H9 (cell line): ENCODE measurements at regions not wholly inside any gene's neighbourhood (a gene's known extent, or its start where the extent isn't known, plus 50 kb on each side); places are given as distances from the start of the nearest gene placed in this dataset.
A peak's percentile ranks its signal among the peaks of the same experiment; 100 is the strongest.

ENCODE experiments used
- DNase-seq: peaks from one replicate; pipeline ENCODE4 v3.0.0-alpha.2; 2017
- H2AFZ ChIP-seq: one replicate; pipeline ENCODE4 v1.6.1; 2013; ENCODE audit warnings: mild to moderate bottlenecking, low read length, control low read depth, moderate library complexity
- H2AK5ac ChIP-seq: 2 replicates; pipeline ENCODE4 v1.6.1; 2013; ENCODE audit warnings: low read length, control low read depth, mixed read lengths; ENCODE audit not compliant: insufficient read length
- H2BK120ac ChIP-seq: one replicate; pipeline ENCODE4 v1.6.1; 2013; ENCODE audit warnings: low read depth, mild to moderate bottlenecking, low read length, control low read depth, inconsistent platforms; ENCODE audit not compliant: poor library complexity, severe bottlenecking
- H2BK12ac ChIP-seq: 2 replicates; pipeline ENCODE4 v1.6.1; 2013; ENCODE audit warnings: low read length, control low read depth, mixed read lengths, low read depth; ENCODE audit not compliant: insufficient read length
- H2BK15ac ChIP-seq: 2 replicates; pipeline ENCODE4 v1.6.1; 2013; ENCODE audit warnings: low read depth, low read length, control low read depth
- H2BK20ac ChIP-seq: one replicate; pipeline ENCODE4 v1.6.1; 2013; ENCODE audit warnings: low read depth, mild to moderate bottlenecking, low read length, control low read depth, inconsistent platforms; ENCODE audit not compliant: poor library complexity, severe bottlenecking
- H2BK5ac ChIP-seq: 2 replicates; pipeline ENCODE4 v1.6.1; 2013; ENCODE audit warnings: low read length, control low read depth, mixed read lengths; ENCODE audit not compliant: insufficient read length
- H3K14ac ChIP-seq: 2 replicates; pipeline ENCODE4 v1.6.1; 2013; ENCODE audit warnings: low read length, control low read depth; ENCODE audit not compliant: insufficient read depth
- H3K18ac ChIP-seq: 2 replicates; pipeline ENCODE4 v1.6.1; 2013; ENCODE audit warnings: low read depth, mild to moderate bottlenecking, mixed read lengths, low read length, control low read depth; ENCODE audit not compliant: insufficient read length
- H3K23ac ChIP-seq: 2 replicates; pipeline ENCODE4 v1.6.1; 2013; ENCODE audit warnings: low read length, control low read depth, mixed read lengths, low read depth; ENCODE audit not compliant: insufficient read length
- H3K23me2 ChIP-seq: 2 replicates; pipeline ENCODE4 v1.6.1; 2013; ENCODE audit warnings: low read depth, mild to moderate bottlenecking, mixed read lengths, low read length, control low read depth; ENCODE audit not compliant: insufficient read length, poor library complexity, severe bottlenecking
- H3K27ac ChIP-seq: 2 replicates; pipeline ENCODE4 v1.5.1; 2013; ENCODE audit warnings: low read length, control low read depth, mixed read lengths, low read depth; ENCODE audit not compliant: insufficient read length
- H3K27me3 ChIP-seq: 2 replicates; pipeline ENCODE4 v1.6.1; 2013; ENCODE audit warnings: low read length, control low read depth, inconsistent platforms; ENCODE audit not compliant: insufficient read depth
- H3K4ac ChIP-seq: 2 replicates; pipeline ENCODE4 v1.6.1; 2013; ENCODE audit warnings: low read depth, mild to moderate bottlenecking, control low read depth, inconsistent platforms, low read length, moderate library complexity
- H3K4me1 ChIP-seq: 2 replicates; pipeline ENCODE4 v1.6.1; 2013; ENCODE audit warnings: low read length, control low read depth, inconsistent platforms; ENCODE audit not compliant: insufficient read depth
- H3K4me2 ChIP-seq: 2 replicates; pipeline ENCODE4 v1.6.1; 2013; ENCODE audit warnings: low read length, control low read depth, mixed read lengths; ENCODE audit not compliant: insufficient read length, insufficient read depth
- H3K56ac ChIP-seq: 2 replicates; pipeline ENCODE4 v1.6.1; 2013; ENCODE audit warnings: low read depth, mild to moderate bottlenecking, mixed read lengths, low read length, control low read depth; ENCODE audit not compliant: insufficient read length
- H3K79me1 ChIP-seq: 2 replicates; pipeline ENCODE4 v1.6.1; 2013; ENCODE audit warnings: low read depth, mild to moderate bottlenecking, moderate library complexity, low read length, control low read depth, inconsistent platforms; ENCODE audit not compliant: insufficient read depth, poor library complexity, severe bottlenecking
- H3K79me2 ChIP-seq: 2 replicates; pipeline ENCODE4 v1.6.1; 2013; ENCODE audit warnings: low read length, control low read depth, inconsistent platforms; ENCODE audit not compliant: insufficient read depth
- H3K9ac ChIP-seq: 2 replicates; pipeline ENCODE4 v1.6.1; 2013; ENCODE audit warnings: low read length, control low read depth, mixed read lengths; ENCODE audit not compliant: insufficient read length; ENCODE audit errors: extremely low read depth
- H3K9me3 ChIP-seq: one replicate; pipeline ENCODE4 v1.6.1; 2013; ENCODE audit warnings: low read depth, low read length, inconsistent platforms; ENCODE audit not compliant: control insufficient read depth
- H3T11ph ChIP-seq: one replicate; pipeline ENCODE4 v1.6.1; 2013; ENCODE audit warnings: mild to moderate bottlenecking, low read length, control low read depth, inconsistent platforms
- H4K20me1 ChIP-seq: one replicate; pipeline ENCODE4 v1.6.1; 2013; ENCODE audit not compliant: control insufficient read depth, insufficient read length, insufficient read depth
- H4K5ac ChIP-seq: 2 replicates; pipeline ENCODE4 v1.6.1; 2013; ENCODE audit warnings: low read depth, mild to moderate bottlenecking, mixed read lengths, low read length, control low read depth; ENCODE audit not compliant: insufficient read length
- H4K8ac ChIP-seq: replicated peaks from 2 replicates; pipeline ENCODE4 v1.6.1; 2013; ENCODE audit warnings: low read length, control low read depth, mixed read lengths, low read depth; ENCODE audit not compliant: insufficient read length
- H4K91ac ChIP-seq: 2 replicates; pipeline ENCODE4 v1.6.1; 2013; ENCODE audit warnings: low read depth, mild to moderate bottlenecking, moderate library complexity, mixed read lengths, low read length, control low read depth; ENCODE audit not compliant: insufficient read length
- H3K27ac Mint-ChIP-seq, 3 experiments: 2 replicates in 2 of 3; 3 replicates in 1 of 3; pipeline ENCODE4 v1.8.0; 2020 to 2021; ENCODE audit warnings: mixed read lengths in 3 of 3, mild to moderate bottlenecking in 1 of 3, moderate library complexity in 1 of 3
- H3K27me3 Mint-ChIP-seq: 2 replicates; pipeline ENCODE4 v1.8.0; 2021; ENCODE audit warnings: low read depth, mild to moderate bottlenecking, moderate library complexity, mixed read lengths
- H3K36me3 Mint-ChIP-seq, 3 experiments: 2 replicates in 2 of 3; 3 replicates in 1 of 3; pipeline ENCODE4 v1.8.0; 2020 to 2021; ENCODE audit warnings: low read depth in 3 of 3, mixed read lengths in 3 of 3; ENCODE audit not compliant: insufficient read depth in 1 of 3
- H3K4me1 Mint-ChIP-seq, 2 experiments: 2 replicates each; pipeline ENCODE4 v1.8.0; 2020; ENCODE audit warnings: mixed read lengths in 2 of 2
- H3K4me3 Mint-ChIP-seq, 2 experiments: 2 replicates in 1 of 2; 3 replicates in 1 of 2; pipeline ENCODE4 v1.8.0; 2020 to 2021; ENCODE audit warnings: mild to moderate bottlenecking in 2 of 2, mixed read lengths in 2 of 2, moderate library complexity in 1 of 2
- H3K9me3 Mint-ChIP-seq, 2 experiments: 2 replicates in 1 of 2; 3 replicates in 1 of 2; pipeline ENCODE4 v1.8.0; 2020; ENCODE audit warnings: mild to moderate bottlenecking in 2 of 2, mixed read lengths in 2 of 2, moderate library complexity in 1 of 2
- TF ChIP-seq, protein P1 (sequence below): fragments of 200-600 bp; sonication (generic); conservative IDR thresholded peaks from 3 replicates; pipeline ENCODE4 v1.8.0; 2021; ENCODE audit warnings: antibody characterized with exemption, mild to moderate bottlenecking

DNA sequence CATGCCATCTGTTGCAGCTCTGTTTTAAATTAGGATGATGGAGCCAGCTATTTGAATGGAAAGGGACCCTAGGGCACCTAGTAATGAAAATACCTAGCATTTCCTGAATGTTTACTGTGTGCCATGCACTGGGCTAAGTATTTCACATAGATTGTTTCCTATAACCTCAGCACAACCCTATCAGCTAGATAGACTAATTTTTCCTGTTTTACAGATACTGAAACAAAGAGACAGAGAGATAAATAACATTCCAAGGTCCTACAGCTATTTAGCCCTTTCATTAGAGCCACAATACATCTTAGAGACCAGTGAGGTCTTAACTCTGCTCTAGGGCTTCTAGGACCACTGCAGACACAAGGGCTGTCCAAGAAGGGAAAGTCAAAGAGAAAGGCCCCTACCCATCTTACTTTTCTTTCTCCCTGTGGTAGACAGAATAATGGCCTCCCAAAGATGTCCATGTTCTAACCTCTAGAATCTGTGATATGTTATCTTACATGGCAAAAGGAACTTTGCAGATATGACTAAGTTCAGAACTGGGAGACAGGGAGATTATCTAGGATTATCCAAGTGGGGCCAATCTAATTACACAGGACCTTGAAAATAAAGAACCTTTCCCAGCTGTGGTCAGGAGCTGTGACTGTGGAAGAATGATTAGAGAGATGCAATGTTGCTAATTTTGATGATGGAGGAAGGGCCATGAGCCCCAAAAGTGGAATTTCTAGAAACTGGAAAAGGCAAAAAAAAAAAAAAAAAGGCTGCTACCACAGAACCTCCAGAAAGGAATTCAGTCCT is 157.0 kb downstream of the CCDC34 start:
- Histone ChIP-seq H3K27ac (no peak overlapping the region), H4K20me1 (no peaks in the 10 kb centered on the region), H3T11ph (no peak overlapping the region), H3K23me2 (no peaks in the 10 kb centered on the region), H2BK15ac (no peak overlapping the region), H3K9me3 (no peaks in the 10 kb centered on the region), H2BK20ac (no peak overlapping the region), H4K5ac (no peak overlapping the region), H2BK5ac (no peak overlapping the region), H3K9ac (no peak overlapping the region), H3K4me1 (no peaks in the 10 kb centered on the region; the same call in 1 of the 2 replicates), H3K14ac (no peak overlapping the region), H2AK5ac (no peak overlapping the region), H3K79me2 (no peaks in the 10 kb centered on the region), H2BK120ac (no peak overlapping the region), H3K4me2 (no peak overlapping the region), H2AFZ (no peak overlapping the region), H3K4ac (no peak overlapping the region), H3K79me1 (no peaks in the 10 kb centered on the region), H3K23ac (no peak overlapping the region), H3K18ac (no peak overlapping the region), H3K27me3 (no peaks in the 10 kb centered on the region), H3K56ac (no peak overlapping the region), H2BK12ac (no peak overlapping the region), H4K91ac (no peak overlapping the region), H4K8ac (no peak overlapping the region)
- peak overlapping the region in 1 of 3 experiments; percentile 23; a peak in 1 of 7 replicates for H3K27ac Mint-ChIP-seq
- no peaks in the 10 kb centered on the region for H3K9me3 Mint-ChIP-seq
- no peak overlapping the region for H3K4me3 Mint-ChIP-seq
- no peak for DNase-seq
- peaks cover 24 to 32% of the 10 kb centered on the region in 2 experiments for H3K4me1 Mint-ChIP-seq
- TF ChIP-seq, protein P1, sequence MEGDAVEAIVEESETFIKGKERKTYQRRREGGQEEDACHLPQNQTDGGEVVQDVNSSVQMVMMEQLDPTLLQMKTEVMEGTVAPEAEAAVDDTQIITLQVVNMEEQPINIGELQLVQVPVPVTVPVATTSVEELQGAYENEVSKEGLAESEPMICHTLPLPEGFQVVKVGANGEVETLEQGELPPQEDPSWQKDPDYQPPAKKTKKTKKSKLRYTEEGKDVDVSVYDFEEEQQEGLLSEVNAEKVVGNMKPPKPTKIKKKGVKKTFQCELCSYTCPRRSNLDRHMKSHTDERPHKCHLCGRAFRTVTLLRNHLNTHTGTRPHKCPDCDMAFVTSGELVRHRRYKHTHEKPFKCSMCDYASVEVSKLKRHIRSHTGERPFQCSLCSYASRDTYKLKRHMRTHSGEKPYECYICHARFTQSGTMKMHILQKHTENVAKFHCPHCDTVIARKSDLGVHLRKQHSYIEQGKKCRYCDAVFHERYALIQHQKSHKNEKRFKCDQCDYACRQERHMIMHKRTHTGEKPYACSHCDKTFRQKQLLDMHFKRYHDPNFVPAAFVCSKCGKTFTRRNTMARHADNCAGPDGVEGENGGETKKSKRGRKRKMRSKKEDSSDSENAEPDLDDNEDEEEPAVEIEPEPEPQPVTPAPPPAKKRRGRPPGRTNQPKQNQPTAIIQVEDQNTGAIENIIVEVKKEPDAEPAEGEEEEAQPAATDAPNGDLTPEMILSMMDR = no peak
- no peaks in the 10 kb centered on the region for H3K27me3 Mint-ChIP-seq
- peaks cover 2 to 22% (median 12%) of the 10 kb centered on the region in 3 experiments; a peak in 4 of 7 replicates for H3K36me3 Mint-ChIP-seq
